HG02623 (cell line): ENCODE measurements at regions not wholly inside any gene's neighbourhood (a gene's known extent, or its start where the extent isn't known, plus 50 kb on each side); places are given as distances from the start of the nearest gene placed in this dataset.

Experiments
- ATAC-seq: cut with Tn5 transposase; IDR thresholded peaks from one replicate; pipeline ENCODE4 v1.9.1; 2021; ENCODE audit warnings: moderate library complexity; ENCODE audit not compliant: unreplicated experiment

DNA sequence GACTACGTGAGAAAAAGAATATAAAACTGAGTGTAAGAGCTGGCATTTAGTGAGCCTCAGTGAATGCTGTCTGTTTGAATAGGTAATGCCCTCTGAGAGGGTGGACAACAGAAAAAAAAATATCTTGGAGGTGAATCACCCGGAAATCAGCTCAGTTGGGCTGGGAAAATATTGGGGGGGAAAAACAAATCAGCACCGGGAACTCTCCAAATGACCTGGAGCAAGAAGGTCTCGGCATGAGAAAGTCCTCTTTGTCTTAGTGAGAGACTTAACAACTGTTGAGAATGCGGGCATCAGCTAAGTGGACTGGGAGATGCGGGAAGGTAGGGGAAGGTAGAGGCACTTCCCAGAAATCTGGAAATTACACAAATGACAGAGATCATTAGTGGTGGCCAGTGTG, 109.4 kb upstream of the POU3F3 start:
- no peak for ATAC-seq

DNA sequence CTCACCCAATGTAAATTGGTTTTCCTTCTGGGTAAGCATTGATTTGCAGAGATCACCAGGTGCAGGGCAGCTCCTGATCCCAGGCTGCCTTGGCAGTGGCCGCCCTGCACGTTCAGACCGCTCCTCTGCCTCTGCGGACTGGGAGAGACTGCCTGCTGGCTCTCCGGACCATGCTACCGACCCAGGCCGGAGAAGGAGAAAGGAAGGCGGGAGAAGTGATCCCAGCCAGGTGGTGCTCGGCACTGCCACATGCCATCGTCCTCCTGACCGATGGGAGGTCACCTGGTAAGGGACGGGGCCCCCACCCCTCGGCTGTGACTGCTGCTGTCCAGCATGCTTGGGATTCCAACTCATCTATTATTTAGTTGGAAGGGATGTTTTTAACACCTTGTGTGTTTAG, 108.1 kb upstream of the POU3F3 start:
- no peak for ATAC-seq

DNA sequence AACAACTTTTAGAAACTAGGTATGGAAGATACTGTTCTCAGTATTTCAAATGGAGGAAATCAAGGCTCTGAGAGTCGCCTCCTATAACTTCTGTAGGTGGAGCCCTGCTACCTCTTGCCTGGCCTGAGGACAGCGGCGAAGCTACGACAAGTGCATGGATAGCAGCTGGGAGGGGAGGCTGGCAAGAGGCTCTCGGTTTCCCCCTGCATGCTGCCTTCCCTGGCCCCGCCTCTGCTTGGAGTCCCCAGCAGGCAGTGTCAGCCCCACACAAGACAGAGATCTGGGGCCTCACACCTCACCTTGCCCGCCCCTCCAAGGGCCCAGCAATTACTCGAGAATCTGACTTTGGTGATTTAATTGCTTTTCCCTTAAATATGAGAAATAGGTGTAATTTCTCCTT, 107.6 kb upstream of the POU3F3 start:
- no peak for ATAC-seq

DNA sequence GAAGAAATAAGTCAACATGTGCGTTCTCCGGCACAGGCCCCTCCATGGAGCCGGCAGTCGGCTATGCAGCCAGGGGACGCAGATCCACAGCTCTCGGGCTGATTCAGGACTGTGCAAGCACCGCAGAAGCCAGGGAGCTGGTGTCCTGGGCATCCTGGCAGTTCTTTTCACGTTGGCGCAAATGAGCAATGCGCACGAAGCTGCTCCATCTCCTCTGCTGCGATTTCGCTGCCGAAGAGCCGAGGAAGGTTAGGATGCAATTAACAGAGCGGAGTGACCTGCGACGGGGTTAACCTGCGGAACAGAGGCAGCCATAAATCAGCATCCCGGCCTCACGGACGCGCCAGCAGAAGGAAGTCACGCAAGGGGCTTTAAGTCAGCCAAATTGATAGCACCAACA, 107.1 kb upstream of the POU3F3 start:
- no peak for ATAC-seq

DNA sequence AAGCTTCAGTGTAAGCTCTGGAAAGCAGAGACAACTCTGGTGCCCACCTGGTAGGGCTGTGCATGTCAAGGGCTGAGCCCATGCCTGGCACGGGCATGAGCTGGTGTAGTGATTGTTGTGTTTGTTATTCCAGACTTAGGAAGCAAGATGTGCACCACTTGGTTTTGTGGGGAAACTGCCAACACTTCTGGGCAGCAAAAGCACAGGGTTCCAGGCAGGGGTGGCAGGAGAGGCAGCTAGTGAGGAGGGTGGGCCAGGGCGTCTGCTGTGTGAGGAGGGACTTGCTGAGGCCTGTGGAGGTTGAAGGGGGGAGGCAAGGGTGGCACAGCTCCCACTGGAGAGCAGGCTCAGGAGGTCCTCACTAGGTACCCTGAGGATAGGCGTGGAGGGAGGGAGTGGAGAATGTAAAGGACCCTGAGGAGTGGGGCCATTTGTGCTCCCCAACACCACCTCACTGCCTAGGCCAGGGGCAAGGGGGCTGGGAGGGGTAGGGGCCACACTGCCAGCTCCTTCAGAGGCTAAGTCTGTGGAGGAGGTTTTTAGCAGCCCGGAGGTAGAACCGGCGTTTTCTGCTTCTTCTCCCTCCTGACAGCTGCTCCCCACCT, 104.0 kb upstream of the POU3F3 start:
- no peak for ATAC-seq

DNA sequence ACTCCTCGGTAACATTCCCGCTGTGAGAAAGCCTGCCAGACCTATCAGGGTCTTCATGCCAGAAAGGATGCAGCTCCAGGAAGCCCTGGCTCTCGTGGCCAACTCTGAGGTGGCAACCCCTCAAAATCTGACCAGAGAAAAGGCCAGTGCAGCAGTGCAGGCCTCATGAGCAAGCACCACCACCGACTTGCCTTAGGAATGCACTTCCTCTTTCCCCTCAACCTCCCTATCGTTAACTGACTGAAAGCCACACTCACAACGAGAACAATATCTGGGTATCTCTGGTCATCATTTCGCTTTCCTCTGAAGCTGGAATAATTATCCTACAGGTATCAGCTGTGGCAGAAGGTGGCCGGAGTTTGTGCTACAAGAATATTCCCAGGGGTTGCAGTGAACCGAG, 101.4 kb upstream of the POU3F3 start:
- no peak for ATAC-seq

DNA sequence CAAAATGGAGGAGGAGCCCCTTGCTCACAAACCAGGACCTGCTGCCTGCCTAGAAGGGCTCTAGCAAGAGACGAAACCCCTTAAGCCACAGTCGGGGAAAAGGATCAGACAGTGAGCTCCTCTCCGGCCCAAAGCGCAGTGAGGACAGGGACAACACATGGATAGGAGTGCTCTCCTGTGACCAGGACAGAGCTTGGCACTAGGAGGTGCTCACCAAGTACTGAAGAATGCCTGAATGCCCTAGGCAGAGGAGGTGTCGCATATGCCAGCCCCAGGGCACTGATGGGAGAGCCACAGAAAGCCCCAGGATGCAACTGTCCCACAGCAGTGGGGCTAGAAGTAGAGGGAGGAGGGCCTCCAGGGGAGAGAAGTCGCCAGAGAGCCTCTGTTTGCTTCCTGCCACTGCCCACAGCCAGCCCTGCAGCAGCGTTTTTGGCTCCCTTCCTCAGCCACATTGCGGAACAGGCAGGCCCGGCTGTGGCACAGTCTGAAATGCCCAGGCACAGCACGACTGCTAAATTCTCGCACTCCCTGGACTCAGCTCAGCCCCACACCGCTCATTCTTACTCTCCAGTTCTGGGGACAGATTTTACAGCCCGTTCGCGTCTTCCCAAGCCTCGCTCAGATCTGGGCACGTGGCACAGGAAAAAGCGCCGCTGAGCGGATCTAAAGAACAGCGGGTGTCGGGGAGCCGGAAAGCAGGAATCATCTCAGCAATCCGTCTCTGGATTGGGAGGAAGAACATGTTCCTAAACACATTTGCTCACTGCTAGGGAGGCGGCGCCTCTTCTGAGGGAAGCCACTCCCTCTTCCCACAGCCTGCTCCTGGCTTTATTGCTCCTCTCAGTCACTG, 98.7 kb upstream of the POU3F3 start:
- ATAC-seq, result no peak

DNA sequence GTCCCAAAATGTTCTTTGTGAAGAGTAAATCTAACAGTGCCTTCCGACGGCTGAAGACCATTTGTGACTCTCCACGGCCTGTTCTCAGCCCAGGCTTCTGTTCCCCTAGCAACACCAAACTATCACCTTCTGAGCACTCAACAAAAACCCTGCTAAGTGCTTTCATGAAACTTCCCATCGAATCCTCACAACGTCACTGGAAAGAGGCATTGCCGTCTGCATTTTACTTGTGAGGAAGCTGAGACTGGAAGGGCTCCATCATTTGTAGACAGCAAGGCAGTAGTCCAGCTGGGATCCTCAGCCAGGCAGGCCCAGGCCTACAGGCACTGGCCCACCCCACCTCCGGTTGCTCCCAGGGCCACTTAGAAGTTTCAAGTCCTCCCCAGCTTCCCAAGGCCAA, 97.8 kb upstream of the POU3F3 start:
- no peak for ATAC-seq

DNA sequence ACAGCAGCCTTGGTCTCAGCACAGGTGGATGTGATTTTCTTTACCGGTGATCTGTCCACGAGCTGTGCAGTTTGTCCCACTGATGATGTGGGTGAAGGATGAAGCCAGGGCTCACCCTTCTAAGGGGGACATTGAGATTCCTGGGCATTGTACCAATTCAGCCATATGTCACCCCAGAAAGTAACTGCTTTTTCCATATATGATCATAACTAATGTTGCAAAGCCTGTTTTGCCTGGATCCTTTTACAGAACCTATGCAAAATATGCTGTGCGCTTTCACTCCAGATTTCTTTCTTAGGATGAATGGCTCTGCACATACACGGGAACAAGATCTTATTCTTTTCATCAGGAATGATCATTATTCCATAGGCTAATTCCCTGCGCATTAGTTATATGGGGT, 96.9 kb upstream of the POU3F3 start:
- no peak for ATAC-seq

DNA sequence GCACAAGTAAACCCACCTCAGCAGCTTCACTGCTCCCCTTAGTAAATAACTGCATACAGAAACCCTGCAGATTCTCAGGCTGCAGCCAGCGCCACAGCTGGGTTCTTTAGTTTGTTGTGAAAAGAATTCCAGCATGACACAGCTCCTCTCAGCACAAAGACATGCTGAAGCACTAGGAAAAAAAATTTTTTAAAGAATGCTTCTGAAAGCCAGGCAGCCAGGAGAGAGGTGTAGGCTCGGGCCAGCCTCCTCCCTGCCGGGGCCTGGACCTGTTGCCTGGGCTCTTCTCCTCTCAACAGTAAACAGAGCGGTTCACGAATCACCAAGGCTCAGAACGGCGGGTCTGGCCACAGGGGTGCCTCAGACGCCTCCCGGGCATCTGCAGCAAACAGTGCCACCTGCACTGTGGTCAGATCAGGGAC, 95.7 kb upstream of the POU3F3 start:
- ATAC-seq, result no peak

DNA sequence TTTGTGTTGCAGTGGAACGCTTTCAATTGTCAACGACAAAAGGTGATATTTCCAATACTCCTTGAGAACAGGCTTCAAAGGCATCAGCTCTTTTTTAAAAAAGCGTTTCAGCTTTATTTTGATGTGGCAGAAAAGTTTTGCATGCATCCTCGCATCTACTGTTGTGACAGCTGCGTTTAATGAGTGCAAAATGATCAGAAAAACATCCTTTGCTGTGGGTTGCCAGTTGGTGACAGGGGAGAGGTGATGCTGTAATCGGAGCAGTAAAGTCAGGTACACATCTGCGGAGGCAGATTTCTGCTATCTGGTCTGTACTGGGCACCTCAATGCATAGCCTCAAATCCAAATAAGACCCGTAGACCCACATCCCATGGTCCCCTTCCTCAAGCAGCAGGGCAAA, 91.9 kb upstream of the POU3F3 start:
- no peak for ATAC-seq

DNA sequence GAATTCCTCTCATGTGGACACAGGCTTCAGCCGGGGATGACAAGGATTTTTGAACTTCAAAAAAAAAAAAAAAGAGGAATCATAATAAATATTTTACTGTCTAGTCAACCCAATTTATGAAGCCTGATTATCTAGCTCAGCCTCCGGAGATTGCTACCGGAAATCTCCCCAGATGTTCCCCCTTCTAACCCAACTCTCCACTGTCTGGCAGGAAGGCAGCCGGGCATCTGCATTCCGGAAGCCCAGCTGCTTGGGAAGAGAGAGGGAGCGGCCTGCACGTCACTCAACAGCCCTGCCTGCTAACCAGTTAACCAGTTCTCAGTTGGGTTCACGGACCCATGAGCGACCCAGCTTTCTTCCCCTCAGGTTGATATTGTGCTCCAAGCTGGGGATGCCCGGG, 87.2 kb upstream of the POU3F3 start:
- no peak for ATAC-seq

DNA sequence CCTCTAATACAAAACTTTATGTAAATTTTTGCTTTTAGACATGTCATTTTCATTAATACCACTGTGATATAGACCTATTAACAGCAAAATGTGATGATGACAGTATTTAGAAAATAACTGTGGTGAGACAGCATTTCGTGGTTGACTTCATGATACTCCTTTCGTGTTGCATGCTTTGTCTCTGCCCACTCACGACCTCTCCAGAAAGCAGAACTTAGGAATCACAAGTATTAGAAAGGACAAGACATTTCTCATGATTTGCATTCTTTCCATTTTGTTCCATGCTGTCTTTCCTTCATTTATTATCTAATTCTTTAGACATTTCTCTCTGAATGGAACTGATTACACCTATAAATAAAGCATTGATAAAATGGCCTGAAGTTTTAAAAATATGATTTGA, 85.2 kb upstream of the POU3F3 start:
- no peak for ATAC-seq

DNA sequence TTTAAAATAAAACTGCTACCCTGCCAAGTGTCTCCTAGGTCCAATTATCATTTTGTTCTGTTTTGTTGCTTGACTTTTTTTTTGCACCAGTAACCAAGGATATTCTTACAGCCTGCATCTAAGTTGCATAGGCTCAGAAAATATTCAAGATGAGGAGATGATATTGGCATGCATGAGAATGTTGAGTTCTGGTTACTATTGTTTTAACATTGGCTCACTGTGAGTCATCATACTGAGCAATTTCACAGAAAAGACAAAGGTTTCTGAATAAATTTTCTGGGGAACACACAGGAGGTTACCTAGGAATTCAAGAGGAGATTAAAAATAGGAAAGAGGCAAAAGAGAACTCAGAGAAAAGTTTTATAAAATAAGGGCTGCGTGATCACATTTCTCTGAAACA, 84.8 kb upstream of the POU3F3 start:
- no peak for ATAC-seq

DNA sequence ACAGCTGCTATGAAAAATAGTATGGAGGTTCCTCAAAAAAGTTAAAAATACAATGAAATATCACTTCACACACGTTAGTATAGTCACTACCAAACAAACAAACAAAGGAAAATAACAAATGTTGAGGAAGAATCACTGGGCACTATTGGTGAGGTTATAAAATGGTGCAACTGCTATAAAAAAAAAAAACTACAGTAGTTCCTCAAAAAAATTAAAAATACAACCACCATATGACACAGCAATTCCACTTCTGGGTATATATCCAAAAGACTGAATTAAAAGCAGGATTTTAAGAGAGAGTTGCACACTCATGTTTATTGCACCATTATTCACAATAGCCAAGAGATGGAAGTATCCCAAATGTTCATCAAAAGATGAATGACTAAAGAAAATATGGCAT, 80.9 kb upstream of the POU3F3 start:
- no peak for ATAC-seq

DNA sequence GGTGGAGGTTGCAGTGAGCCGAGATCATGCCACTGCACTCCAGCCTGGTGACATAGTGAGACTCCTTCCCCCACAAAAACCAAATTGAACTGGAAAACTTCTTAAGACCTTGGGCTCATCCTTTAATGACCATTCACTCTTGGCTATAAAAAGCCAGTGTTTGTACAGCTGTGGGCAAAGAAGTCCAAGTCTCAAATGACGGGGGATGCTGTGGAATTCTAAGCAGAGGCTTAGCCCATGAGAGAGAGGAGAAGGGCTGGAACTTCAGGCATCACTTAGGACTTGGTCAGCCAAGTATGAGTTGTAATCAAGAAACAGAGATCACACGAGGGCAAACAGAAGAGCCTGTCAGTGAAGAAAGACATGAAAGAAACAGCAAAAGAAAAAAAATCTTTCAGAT, 79.3 kb upstream of the POU3F3 start:
- ATAC-seq, result no peak

DNA sequence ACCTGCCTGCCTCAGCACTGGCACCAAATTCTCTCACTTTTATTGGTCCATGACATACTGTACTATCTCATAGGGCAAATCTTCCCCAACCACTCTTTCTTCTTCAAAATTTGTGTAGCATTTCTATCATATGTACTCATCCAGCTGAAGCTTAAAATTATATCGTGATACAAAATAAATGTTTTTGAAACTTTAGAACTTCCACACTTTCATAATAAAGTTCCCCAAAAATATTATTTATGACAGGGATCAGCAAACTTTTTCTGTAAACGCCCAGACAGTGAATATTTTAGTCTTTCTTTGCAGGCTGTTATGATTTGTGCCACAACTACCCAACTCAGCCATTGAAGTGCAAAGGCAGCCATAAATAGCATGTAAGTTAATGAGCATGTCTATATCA, 76.2 kb upstream of the POU3F3 start:
- ATAC-seq, result no peak

DNA sequence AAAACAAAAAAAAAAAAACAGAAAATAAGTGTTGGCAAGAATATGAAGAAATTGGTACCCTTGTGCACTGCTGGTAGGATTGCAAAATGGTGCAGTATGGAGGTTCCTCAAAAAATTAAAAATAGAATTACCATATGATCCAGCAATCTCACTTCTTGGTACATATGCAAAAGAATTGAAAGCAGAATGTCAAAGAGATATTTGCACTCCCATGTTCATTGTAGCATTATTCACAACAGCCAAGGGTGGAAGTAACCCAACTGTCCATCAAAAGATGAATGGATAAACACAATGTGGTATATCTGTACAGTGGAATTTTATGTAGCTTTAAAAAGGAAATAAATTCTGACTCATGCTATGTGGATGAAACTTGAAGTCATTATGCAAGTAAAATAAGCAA, 72.8 kb upstream of the POU3F3 start:
- no peak for ATAC-seq

DNA sequence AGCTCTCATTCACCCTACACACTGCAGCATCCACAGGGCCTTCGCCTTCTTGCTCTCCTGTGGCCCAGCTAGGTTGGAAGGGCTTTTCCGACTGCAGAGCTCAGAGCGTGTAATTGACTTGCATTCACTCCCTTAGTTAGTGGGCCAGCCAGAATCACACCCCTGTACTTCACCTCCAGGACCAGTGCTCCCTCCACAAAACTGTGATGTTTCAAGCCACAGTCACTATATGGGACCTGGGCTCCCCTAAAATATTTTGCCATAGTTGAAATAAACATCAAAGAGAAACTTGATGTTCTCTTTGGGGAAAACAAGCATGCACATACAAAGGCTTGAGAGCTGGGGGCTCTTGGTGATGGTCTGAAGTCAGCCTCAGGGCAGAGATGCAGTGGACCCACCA, 69.7 kb upstream of the POU3F3 start:
- no peak for ATAC-seq

DNA sequence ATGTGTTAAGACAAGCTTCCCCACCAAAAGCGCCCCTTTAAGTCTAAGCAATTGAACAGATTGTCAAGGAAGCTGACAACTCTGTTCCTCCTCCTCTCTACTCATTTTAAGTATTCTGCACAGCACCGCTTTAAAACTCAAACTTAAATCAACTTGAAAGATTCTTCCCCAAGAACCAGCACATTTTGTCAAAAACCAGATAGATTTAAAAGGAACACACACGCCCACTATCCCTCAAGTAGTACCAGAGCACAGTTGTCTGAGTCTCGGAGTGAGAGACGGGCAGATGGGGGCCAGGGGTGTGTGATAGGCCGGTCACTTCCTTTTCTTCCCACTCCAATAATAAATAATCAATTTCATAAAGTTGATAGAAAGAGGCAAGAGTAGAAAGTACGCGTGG, 67.7 kb upstream of the POU3F3 start:
- no peak for ATAC-seq

DNA sequence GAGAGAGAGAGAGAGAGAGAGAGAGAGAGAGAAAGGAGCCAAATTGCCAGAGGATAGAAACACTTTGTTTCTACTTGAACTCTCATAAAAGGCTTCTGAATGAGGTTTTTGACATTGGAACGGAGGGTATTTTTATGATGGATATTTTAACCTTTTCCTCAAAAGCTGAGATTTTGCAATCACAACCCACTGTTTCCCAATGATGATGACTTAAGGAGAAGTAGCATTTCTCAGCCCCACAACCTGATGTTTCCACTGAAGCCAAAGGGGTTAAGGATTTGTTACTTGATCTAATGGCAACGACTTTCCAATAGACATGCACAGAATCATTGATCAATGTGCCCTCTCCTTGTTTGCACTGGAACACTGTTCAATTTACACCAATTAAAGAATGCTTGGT, 67.1 kb upstream of the POU3F3 start:
- no peak for ATAC-seq

DNA sequence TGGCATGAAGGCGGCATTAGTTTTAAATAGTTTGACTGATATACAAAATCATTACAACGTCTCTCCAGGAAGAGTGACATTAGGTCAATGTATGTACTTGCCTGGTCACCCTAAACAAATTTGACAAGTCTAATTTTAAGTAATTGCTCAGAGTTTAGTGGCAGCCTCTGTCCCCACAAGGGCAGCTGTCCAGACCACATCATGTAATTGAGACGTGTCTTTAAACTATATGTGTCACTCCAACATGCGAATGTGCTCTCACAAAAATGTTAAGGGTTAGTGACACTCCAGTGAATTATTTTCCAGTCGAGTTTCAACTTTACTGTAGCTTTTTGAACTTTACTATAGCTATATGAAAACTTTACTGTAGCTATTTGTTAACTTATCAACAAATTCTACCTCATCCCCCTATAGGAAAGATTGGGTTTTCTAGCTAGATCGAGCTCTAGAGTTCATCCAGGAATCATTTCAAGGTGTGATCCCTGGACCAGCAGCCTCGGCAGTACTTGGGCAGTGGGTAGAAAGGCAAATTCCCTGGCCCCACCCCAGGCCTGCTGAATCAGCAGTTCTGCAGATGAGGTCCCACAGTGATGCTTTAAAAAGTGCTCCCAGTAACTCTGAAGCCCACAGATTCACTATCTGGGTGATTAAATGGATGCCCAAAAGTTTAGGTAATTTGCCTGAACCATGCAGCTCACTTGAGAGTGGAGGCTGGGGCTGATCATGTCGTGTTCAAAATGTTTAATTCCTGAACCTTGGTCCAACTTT, 66.4 kb upstream of the POU3F3 start:
- no peak for ATAC-seq
